Islet precursor cell (in vitro differentiated cells): ENCODE measurements at regions not wholly inside any gene's neighbourhood (a gene's known extent, or its start where the extent isn't known, plus 50 kb on each side); places are given as distances from the start of the nearest gene placed in this dataset.

Source experiments
- DNase-seq: peaks from one replicate; pipeline ENCODE4 v3.0.0-alpha.2; 2018

- DNase-seq: no peak
Measured at GRCh38 chr1:194184425-194184824, 998.0 kb upstream of the B3GALT2 start.

DNA sequence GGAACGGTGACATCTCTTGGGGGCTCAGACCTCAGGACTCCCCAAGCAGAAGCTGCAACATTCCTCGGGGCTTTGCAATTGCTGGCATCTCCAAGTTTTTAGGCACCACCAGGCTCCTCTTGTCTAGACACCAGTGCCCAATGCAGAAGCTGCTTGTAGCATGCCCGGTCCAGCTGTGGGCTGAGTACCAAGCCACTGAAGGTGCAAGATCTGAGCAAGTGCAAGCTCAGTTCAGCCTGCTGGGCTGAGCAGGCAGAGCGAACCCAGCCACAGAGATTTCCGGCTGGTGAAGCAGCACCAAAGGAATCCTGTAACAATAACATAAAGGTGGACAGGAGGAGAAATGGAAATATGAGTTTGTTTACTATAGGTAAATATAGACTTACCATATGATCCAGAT lies 995.4 kb upstream of the B3GALT2 start:
- no peak for DNase-seq

GRCh38 chr1:194176212-194176611 lies 989.8 kb upstream of the B3GALT2 start:
- no peak for DNase-seq

GRCh38 chr1:194175251-194175650 lies 988.8 kb upstream of the B3GALT2 start:
- DNase-seq: no peak

- DNase-seq: no peak
Measured at GRCh38 chr1:194174528-194174927, 988.1 kb upstream of the B3GALT2 start.

DNA sequence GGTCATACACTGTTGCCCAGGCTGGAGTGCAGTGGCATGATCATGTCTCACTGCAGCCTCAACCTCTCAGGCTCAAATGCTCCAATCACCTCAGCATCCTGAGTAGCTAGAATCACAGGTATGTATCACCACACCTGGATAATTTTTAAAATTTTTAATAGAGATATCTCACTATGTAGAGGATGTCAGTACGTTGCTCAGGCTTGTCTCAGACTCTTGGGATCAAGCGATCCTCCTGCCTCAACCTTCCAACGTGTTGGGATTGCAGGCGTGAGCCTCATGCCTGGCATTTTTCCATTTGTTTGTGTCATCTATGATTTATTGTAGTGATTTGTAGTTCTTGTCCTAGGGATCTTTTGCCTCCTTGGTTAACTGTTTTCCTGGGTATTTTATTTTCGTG lies 985.2 kb upstream of the B3GALT2 start:
- no peak for DNase-seq

DNA sequence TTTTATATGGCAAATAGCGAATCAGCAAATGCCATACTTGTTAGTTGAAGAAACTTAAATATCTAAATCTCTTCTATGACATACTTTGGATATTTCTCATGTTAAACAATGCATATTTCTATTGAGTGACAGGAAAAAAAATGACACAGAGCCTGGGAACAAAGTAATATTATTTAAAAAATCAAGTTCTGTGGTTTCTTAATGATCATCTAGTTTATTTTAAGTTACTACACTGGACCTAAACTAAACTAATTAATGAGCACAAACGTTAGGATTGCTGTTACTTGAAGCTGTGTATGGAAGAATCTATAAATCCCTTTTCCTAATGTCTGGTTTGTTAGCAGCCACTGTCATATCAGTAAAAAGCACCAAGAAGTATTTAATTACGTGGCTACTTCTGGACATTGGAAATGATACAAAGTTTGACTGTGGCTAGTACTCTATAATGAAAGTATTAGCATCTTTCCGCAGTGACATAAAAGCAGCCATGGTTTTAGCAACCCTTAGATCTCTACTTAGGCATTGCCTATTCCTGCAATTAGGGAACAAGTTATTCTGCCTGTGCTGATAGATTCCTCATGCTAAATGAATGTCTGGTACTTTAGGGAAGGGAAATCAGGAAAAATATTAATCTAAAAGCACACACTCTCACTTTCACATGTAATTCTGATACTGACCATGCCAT lies 981.7 kb upstream of the B3GALT2 start:
- DNase-seq: no peak

GRCh38 chr1:194164755-194165154 lies 978.3 kb upstream of the B3GALT2 start:
- DNase-seq: no peak

GRCh38 chr1:194161591-194161990 lies 975.2 kb upstream of the B3GALT2 start:
- DNase-seq: no peak

DNA sequence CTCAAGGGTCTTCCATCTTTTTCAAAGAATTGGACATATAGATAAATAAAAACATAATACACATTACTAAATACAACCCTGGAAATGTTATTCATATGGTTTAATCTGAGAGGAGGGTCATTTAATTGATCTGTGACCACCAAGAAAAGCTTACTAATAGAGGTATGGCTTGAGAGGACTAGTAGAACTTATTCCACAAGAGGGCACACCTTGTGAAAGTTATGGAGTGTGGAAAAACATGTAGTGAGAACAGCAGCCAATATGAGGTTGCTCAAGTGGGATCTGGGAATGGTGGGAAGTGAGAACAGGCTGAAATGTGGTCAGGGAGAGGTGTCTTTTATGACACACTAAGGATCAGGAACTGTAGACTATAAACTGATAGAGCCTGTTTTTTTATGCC lies 973.5 kb upstream of the B3GALT2 start:
- DNase-seq: no peak

GRCh38 chr1:194155962-194156361 lies 969.5 kb upstream of the B3GALT2 start:
- no peak for DNase-seq

DNA sequence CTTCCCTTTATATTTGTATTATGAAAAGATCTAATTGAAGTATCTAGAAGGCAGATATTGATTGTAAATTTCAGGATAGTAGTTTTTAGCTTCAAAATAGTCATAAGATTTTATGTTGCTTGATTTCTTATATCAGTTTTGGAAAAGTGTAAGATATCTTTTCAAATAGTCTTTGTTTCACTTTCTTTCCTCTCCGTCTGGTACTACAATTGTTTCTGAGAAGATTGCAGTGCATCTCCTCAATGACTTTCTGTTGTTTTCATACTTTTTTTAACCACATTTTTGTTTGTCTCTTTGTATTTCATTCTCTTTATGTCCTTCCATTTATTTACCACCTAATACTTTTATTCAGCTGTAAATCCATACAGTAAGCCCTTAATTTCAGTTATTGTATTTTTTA lies 964.6 kb upstream of the B3GALT2 start:
- DNase-seq: no peak

DNA sequence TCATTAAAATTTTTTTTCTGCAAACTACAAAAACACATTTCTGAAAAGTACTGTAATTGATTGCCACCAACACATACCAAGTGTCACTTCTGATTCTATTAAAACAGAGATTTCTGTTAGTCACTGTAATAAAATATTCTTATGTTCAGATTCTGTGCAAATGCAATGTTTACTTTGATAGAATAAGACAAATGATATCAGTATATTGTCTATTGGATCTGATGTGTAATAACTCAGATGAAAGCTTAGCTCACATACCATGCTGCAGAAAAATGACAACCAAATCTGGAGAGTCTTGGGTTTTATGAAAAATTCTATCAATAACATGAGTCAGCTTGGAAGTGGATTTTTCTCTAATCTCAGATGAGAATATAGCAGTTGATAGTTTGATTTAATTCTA lies 963.8 kb upstream of the B3GALT2 start:
- DNase-seq: no peak

DNA sequence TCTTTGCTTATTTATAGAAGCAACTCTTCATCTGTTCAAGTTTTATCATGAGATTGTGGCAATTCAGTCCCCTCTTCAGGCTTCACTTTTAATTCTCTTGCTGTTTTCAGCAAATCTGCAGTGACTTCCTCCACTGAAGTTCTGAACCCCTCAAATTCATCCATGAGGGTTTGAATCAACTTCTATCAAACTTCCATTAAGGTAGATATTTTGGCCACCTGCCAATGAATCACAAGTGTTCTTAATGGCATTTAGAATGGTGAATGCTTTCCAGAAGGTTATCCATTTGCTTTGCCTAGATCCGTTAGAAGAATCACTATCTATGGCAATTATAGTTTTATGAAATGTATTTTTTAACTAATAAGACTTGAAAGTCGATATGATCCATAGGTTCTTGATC lies 946.7 kb upstream of the B3GALT2 start:
- DNase-seq: no peak

DNA sequence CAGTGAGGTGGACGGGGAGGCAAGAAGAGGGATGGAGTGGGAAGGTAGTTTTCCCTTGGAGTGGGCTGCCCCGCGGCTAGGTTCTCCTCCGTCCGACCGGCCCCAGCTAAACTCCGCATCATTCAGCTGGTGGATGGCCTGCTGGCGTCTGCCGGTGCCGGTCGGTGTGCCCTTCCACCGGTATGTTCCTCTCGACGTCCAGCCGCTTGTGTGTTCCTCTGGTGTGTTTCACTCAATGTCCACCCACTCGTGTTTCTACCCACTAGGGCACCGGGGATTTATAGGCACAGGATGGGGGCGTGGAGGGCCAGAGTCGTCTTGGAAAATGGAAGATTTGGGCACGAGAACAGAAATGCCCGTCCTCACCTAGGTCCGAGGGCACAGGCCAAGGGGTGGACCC lies 931.7 kb upstream of the B3GALT2 start:
- DNase-seq: no peak

- DNase-seq: peak; percentile 79
Measured at GRCh38 chr1:194117582-194117981, 931.2 kb upstream of the B3GALT2 start.

- peak; percentile 50 for DNase-seq
Measured at GRCh38 chr1:194114288-194114687, 927.9 kb upstream of the B3GALT2 start.

DNA sequence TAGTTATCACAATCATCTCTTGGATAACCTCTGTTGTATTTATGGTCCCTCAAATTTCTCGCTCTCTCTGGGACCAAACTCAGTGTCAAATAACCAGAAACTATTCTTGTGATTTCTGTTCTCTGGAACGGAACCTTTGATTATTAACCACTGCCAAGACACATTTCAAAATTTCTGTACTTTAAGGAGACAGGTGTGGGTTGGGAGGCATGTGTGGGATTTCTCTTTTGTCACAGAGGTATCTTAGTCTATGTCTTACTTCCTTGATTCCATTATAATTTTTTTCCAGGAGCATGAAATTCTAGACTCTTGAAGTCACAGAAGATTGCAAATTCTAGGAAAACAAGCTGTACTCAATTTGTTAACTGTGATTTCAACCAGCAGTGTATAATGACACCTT lies 919.0 kb upstream of the B3GALT2 start:
- no peak for DNase-seq

GRCh38 chr1:194104247-194104844 lies 917.9 kb upstream of the B3GALT2 start:
- DNase-seq: peak; percentile 49

- no peak for DNase-seq
Measured at GRCh38 chr1:194103516-194104246, 917.3 kb upstream of the B3GALT2 start.

DNA sequence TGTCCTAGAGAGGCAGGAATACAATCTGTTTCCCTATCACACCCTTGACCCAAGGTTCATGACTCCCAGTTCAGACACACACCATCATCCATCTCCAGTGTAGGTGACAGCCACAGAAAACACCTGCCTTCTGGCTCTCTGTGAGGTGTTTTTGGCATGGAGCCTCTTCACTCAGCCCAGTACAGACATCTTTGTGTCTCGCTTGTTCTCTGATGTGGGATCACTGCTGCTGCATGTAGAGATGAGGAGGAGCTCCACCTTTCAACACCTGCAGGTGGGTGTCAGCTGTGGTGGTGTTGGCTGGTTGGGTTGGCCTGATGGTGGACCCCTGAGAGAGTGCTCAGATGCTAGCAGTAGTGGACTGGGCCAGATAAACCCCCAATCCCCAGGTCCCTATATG lies 916.7 kb upstream of the B3GALT2 start:
- DNase-seq: no peak

- peak; percentile 49 for DNase-seq
Measured at GRCh38 chr1:194102607-194103006, 916.2 kb upstream of the B3GALT2 start.

GRCh38 chr1:194084755-194085154 lies 898.3 kb upstream of the B3GALT2 start:
- DNase-seq: no peak

- no peak for DNase-seq
Measured at GRCh38 chr1:194081444-194081843, 895.0 kb upstream of the B3GALT2 start.
